Neural progenitor cell (in vitro differentiated cells): ENCODE measurements at regions not wholly inside any gene's neighbourhood (a gene's known extent, or its start where the extent isn't known, plus 50 kb on each side); places are given as distances from the start of the nearest gene placed in this dataset.

Source experiments
- DNase-seq: peaks from one replicate; pipeline ENCODE4 v3.0.0-alpha.2; 2016; ENCODE audit warnings: low spot score
- H2AFZ ChIP-seq: fragments of 200-600 bp; sonication (generic); replicated peaks from 2 replicates; pipeline ENCODE4 v1.6.1; 2016; ENCODE audit warnings: antibody characterized with exemption
- H3F3A ChIP-seq: fragments of 200-600 bp; sonication (generic); 2 replicates; pipeline ENCODE4 v1.6.1; 2016; ENCODE audit warnings: antibody characterized with exemption, low read depth
- H3K27ac ChIP-seq: fragments of 200-600 bp; sonication (generic); 2 replicates; pipeline ENCODE4 v1.5.1; 2016; ENCODE audit warnings: mild to moderate bottlenecking
- H3K27me3 ChIP-seq: fragments of 200-600 bp; sonication (generic); 2 replicates; pipeline ENCODE4 v1.6.1; 2016; ENCODE audit warnings: mild to moderate bottlenecking, moderate library complexity
- H3K36me3 ChIP-seq: fragments of 200-600 bp; sonication (generic); 2 replicates; pipeline ENCODE4 v1.5.1; 2016
- H3K4me1 ChIP-seq: fragments of 200-600 bp; sonication (generic); 2 replicates; pipeline ENCODE4 v1.6.1; 2016; ENCODE audit warnings: mixed run types
- H3K4me2 ChIP-seq: fragments of 200-600 bp; sonication (generic); 2 replicates; pipeline ENCODE4 v1.6.1; 2016
- H3K4me3 ChIP-seq: fragments of 200-600 bp; sonication (generic); 2 replicates; pipeline ENCODE4 v1.5.1; 2016
- H3K79me2 ChIP-seq: fragments of 200-600 bp; sonication (generic); 2 replicates; pipeline ENCODE4 v1.6.1; 2016; ENCODE audit warnings: low read depth
- H3K9ac ChIP-seq: fragments of 200-600 bp; sonication (generic); 2 replicates; pipeline ENCODE4 v1.6.1; 2016
- H3K9me3 ChIP-seq: fragments of 200-600 bp; sonication (generic); 2 replicates; pipeline ENCODE4 v1.5.1; 2016; ENCODE audit warnings: low read depth
- H4K20me1 ChIP-seq: fragments of 200-600 bp; sonication (generic); 2 replicates; pipeline ENCODE4 v1.6.1; 2016; ENCODE audit warnings: low read depth
- H3K27ac Mint-ChIP-seq: 3 replicates; pipeline ENCODE4 v1.8.0; 2021; ENCODE audit warnings: mixed read lengths
- H3K27me3 Mint-ChIP-seq: 2 replicates; pipeline ENCODE4 v1.8.0; 2022; ENCODE audit warnings: low read depth, mild to moderate bottlenecking, inconsistent platforms, moderate library complexity, mixed read lengths; ENCODE audit not compliant: insufficient read depth
- H3K36me3 Mint-ChIP-seq: 3 replicates; pipeline ENCODE4 v1.8.0; 2021; ENCODE audit warnings: mixed read lengths
- H3K4me1 Mint-ChIP-seq: 3 replicates; pipeline ENCODE4 v1.8.0; 2021; ENCODE audit warnings: mixed read lengths
- H3K4me3 Mint-ChIP-seq: 3 replicates; pipeline ENCODE4 v1.8.0; 2021; ENCODE audit warnings: mild to moderate bottlenecking, moderate library complexity, mixed read lengths
- H3K9me3 Mint-ChIP-seq: 3 replicates; pipeline ENCODE4 v1.8.0; 2020; ENCODE audit warnings: mixed read lengths
- EZH2 ChIP-seq: fragments of 200-600 bp; sonication (generic); IDR thresholded peaks from 2 replicates; pipeline ENCODE4 v1.6.1; 2017; ENCODE audit warnings: antibody characterized with exemption, mild to moderate bottlenecking, moderate library complexity
- EZH2phosphoT487 ChIP-seq: fragments of 200-600 bp; sonication (generic); IDR thresholded peaks from 2 replicates; pipeline ENCODE4 v1.6.1; 2017; ENCODE audit warnings: antibody characterized with exemption
- TF ChIP-seq, protein P1 (sequence below): fragments of 200-600 bp; sonication (generic); IDR thresholded peaks from 2 replicates; pipeline ENCODE4 v1.5.1; 2017; ENCODE audit warnings: antibody characterized with exemption, mild to moderate bottlenecking

DNA sequence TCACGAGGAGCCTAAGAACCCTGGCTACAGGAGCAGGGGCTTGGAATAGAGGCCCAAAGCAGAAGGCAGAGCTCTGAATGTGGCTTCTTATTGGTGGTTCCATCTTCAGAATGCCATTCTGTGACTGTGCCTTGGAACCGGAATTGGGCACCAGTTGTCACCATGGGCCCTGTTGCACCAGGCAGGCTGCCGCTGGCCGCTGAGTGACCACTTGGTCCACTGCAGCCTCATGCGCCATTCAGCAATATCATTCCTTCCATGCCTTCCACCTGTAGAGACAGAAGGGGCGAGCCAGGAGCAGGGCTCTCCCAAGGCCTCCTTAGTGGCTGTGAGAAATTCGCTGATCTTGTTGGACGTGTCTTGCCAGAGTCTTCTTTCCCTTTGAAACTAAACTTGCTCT lies 270.3 kb upstream of the CHD6 start:
- Mint-ChIP-seq H3K4me3 (no peak overlapping the region), H3K9me3 (peaks cover 2% of the 10 kb centered on the region), H3K27ac (no peak overlapping the region), H3K36me3 (no peaks in the 10 kb centered on the region), H3K4me1 (peaks cover 25% of the 10 kb centered on the region), H3K27me3 (peaks cover 12% of the 10 kb centered on the region)
- H4K20me1 ChIP-seq: no peaks in the 10 kb centered on the region
- peaks cover 10% of the 10 kb centered on the region for H3F3A ChIP-seq
- H3K27ac ChIP-seq: no peak overlapping the region
- no peak overlapping the region for H3K4me2 ChIP-seq
- no peaks in the 10 kb centered on the region for H3K27me3 ChIP-seq
- no peak overlapping the region for H3K9ac ChIP-seq
- no peak for DNase-seq
- H3K79me2 ChIP-seq: no peaks in the 10 kb centered on the region
- H3K4me3 ChIP-seq: no peak overlapping the region
- TF ChIP-seq, protein P1, sequence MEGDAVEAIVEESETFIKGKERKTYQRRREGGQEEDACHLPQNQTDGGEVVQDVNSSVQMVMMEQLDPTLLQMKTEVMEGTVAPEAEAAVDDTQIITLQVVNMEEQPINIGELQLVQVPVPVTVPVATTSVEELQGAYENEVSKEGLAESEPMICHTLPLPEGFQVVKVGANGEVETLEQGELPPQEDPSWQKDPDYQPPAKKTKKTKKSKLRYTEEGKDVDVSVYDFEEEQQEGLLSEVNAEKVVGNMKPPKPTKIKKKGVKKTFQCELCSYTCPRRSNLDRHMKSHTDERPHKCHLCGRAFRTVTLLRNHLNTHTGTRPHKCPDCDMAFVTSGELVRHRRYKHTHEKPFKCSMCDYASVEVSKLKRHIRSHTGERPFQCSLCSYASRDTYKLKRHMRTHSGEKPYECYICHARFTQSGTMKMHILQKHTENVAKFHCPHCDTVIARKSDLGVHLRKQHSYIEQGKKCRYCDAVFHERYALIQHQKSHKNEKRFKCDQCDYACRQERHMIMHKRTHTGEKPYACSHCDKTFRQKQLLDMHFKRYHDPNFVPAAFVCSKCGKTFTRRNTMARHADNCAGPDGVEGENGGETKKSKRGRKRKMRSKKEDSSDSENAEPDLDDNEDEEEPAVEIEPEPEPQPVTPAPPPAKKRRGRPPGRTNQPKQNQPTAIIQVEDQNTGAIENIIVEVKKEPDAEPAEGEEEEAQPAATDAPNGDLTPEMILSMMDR: no peak
- H2AFZ ChIP-seq: no peak overlapping the region
- peaks cover 19% of the 10 kb centered on the region for H3K4me1 ChIP-seq
- H3K36me3 ChIP-seq: no peaks in the 10 kb centered on the region
- H3K9me3 ChIP-seq: no peaks in the 10 kb centered on the region

DNA sequence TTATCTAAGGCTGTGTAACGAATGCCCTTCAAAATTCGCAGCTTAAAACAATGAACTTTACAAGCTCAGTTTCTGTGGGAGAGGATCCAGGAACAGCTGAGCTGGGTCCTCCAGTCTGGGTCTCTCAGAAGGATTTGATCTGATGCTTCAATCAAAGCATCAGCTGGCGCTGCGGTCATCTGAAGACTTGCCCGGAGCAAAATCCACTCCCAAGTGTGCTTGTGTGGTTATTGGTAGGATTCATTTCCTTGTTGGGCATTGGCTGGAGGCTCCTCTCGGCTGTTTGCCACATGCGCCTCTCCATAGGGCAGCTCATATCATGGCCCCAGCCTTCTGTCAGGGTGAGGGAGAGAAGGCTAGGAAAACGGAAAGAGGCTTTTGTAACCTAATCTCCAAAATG lies 269.3 kb upstream of the CHD6 start:
- Histone ChIP-seq H3K79me2 (no peaks in the 10 kb centered on the region), H3K4me1 (peaks cover 17% of the 10 kb centered on the region), H3F3A (peaks cover 10% of the 10 kb centered on the region), H3K4me3 (no peak overlapping the region), H3K9ac (no peak overlapping the region), H3K9me3 (no peaks in the 10 kb centered on the region), H3K27me3 (no peaks in the 10 kb centered on the region), H4K20me1 (no peaks in the 10 kb centered on the region), H2AFZ (no peak overlapping the region), H3K36me3 (no peaks in the 10 kb centered on the region), H3K4me2 (no peak overlapping the region), H3K27ac (no peak overlapping the region)
- H3K27ac Mint-ChIP-seq: no peak overlapping the region
- no peak overlapping the region for H3K4me3 Mint-ChIP-seq
- peaks cover 25% of the 10 kb centered on the region for H3K4me1 Mint-ChIP-seq
- TF ChIP-seq EZH2phosphoT487 (no peak), EZH2 (no peak)
- TF ChIP-seq, protein P1: no peak
- H3K27me3 Mint-ChIP-seq: peaks cover 12% of the 10 kb centered on the region
- H3K36me3 Mint-ChIP-seq: no peaks in the 10 kb centered on the region
- H3K9me3 Mint-ChIP-seq: peaks cover 2% of the 10 kb centered on the region
- no peak for DNase-seq

DNA sequence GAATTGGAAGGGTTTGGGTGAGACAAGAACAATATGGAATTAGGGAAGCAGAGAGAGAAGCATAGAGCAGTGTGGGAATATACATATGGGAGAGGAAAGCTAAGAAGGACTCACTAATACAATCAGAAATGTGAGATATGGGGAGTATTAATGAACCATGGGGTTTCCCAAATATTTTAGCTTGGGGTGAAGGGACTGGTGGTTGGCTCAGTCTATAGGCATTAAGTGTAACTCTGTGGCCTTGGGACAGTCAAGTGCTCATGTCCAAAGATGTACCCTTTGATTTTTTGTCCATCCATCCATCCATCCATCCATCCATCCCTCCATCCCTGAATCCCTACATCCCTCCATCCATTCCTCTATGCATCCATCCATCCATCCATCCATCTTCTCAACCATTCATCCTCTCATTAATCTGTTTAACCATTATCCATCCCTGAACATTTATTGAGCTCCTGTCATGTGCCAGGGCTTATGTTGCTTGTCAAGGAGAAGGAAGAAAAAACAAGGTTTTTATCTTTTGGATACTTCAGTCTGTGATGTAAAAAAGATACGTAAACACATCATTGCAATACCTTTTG lies 263.4 kb upstream of the CHD6 start:
- Histone ChIP-seq H4K20me1 (no peaks in the 10 kb centered on the region), H3K4me1 (peaks cover 33% of the 10 kb centered on the region), H2AFZ (no peak overlapping the region), H3K4me3 (no peak overlapping the region), H3K9me3 (no peaks in the 10 kb centered on the region), H3K9ac (no peak overlapping the region), H3K4me2 (no peak overlapping the region), H3F3A (no peaks in the 10 kb centered on the region), H3K79me2 (no peaks in the 10 kb centered on the region), H3K36me3 (no peaks in the 10 kb centered on the region), H3K27me3 (no peaks in the 10 kb centered on the region), H3K27ac (no peak overlapping the region)
- Mint-ChIP-seq H3K27me3 (peaks cover 2% of the 10 kb centered on the region), H3K36me3 (no peaks in the 10 kb centered on the region), H3K9me3 (no peaks in the 10 kb centered on the region), H3K4me1 (peaks cover 27% of the 10 kb centered on the region), H3K27ac (no peak overlapping the region), H3K4me3 (no peak overlapping the region)
- DNase-seq: no peak
- TF ChIP-seq EZH2phosphoT487 (no peak), EZH2 (no peak)
- TF ChIP-seq, protein P1: no peak
